ENCODE measurements at regions not wholly inside any gene's neighbourhood (a gene's known extent, or its start where the extent isn't known, plus 50 kb on each side); places are given as distances from the start of the nearest gene placed in this dataset.

- TF ChIP-seq, protein P1, sequence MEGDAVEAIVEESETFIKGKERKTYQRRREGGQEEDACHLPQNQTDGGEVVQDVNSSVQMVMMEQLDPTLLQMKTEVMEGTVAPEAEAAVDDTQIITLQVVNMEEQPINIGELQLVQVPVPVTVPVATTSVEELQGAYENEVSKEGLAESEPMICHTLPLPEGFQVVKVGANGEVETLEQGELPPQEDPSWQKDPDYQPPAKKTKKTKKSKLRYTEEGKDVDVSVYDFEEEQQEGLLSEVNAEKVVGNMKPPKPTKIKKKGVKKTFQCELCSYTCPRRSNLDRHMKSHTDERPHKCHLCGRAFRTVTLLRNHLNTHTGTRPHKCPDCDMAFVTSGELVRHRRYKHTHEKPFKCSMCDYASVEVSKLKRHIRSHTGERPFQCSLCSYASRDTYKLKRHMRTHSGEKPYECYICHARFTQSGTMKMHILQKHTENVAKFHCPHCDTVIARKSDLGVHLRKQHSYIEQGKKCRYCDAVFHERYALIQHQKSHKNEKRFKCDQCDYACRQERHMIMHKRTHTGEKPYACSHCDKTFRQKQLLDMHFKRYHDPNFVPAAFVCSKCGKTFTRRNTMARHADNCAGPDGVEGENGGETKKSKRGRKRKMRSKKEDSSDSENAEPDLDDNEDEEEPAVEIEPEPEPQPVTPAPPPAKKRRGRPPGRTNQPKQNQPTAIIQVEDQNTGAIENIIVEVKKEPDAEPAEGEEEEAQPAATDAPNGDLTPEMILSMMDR (IDR thresholded peaks at IDR 0.05) = no peak
- TF ChIP-seq POLR2A (IDR thresholded peaks at IDR 0.05) = no peak
Observed at GRCh38 chr2:147790580-147790979, 54.2 kb upstream of the ACVR2A start.

All from Peyer's patch (tissue), 4 donors.